GM03348 (cell line): ENCODE measurements at regions not wholly inside any gene's neighbourhood (a gene's known extent, or its start where the extent isn't known, plus 50 kb on each side); places are given as distances from the start of the nearest gene placed in this dataset.

Experiments
- DNase-seq: peaks from one replicate; pipeline ENCODE4 v3.0.0; 2012; ENCODE audit warnings: low spot score

GRCh38 chr4:137067735-137068134 is 464.6 kb downstream of the PCDH18 start:
- DNase-seq, result no peak

DNA sequence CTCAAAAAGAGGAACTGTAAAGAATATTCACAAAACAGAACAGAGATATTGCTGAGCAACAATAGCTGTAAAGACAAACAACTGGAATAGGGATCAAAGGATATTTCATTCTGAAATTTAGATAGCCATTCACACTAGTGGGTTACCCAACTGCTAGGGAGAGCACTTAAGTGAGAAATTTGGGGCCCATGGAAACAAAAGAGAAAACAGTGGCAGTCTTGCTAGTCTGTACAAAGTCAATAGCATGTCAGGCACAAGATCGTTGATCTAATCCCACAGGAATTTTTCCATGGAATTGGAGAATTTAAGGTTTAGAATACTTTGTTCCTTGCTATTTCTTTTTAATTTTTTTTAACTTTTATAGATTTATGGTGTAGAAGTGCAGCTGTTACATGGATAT is 467.0 kb downstream of the PCDH18 start:
- DNase-seq, result peak; percentile 12

GRCh38 chr4:137063961-137064360 is 468.3 kb downstream of the PCDH18 start:
- DNase-seq, result no peak

DNA sequence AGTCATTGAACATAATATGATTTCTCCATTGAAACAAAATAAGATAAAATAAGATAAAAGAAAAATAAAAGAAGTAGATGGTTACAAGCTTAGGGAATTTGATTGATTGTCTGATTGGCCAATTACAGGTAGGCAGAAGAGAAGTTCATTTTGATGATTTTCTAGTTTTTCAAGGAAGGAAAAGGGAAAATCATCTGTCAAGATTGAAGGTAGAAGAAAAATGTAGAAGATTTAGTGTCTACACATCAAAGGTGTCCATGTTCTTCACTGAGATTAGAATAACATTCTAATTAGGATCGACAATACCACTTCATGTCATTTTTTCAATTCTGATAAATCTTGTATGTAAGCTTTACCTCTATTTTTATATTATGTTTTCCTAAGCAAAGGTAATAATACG is 489.1 kb downstream of the PCDH18 start:
- DNase-seq, result no peak

DNA sequence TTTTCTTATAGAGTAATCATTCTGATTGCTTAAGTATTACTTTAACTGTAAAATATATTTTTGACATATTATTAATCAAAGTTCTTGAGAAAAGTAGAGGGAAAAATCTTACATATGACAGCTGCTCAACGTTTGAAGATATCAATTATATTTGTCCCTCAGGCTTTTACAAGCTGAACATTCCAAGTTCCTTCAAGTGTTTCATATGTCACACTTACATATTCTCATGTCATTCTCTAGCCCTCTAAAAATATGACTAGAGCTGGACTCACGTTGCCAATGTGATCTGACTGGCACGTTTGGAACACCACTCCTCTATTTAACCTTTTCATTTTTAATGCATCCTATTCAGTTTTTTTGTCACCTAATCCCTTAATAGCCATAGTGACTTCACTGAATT is 492.9 kb downstream of the PCDH18 start:
- DNase-seq, result no peak

GRCh38 chr4:137032222-137032621 is 500.1 kb downstream of the PCDH18 start:
- no peak for DNase-seq

DNA sequence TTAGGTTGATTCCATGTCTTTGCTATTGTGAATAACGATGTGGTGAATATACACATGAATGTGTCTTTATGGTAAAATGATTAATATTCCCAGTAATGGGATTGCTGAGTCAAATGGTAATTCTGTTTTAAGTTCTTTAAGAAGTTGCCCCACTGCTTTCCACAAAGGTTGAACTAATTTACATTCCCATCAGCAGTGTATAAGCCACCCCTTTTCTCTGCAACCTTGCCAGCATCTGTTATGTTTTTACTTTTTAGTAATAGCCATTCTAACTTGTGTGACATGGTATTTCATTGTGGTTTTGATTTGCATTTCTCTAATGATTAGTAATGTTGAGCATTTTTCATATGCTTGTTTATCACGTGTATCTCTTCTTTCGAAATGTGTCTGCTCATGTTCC is 503.3 kb downstream of the PCDH18 start:
- no peak for DNase-seq

- DNase-seq, result no peak
These were observed 506.7 kb downstream of the PCDH18 start for GRCh38 chr4:137025484-137026059.

GRCh38 chr4:137015426-137016409 is 516.6 kb downstream of the PCDH18 start:
- no peak for DNase-seq

DNA sequence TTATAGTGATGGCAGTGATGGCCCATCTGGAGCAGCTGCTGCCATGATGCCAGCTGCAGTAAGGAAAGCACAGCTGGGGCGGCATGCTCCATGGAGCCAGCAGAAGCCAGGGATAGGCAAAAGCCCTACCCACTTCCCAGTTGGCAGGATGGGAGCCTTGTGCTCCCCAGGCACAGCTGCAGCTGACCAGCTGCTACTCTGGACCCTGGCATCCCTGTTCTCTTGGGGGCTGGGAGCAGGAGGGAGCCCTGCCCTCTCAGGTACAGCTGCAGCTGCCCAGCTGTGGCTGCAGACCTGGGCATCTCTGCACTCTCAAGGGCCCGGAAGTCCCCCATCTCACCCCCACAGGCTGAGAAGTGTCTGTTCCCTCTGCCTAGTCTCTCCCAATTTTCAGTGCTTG is 531.9 kb downstream of the PCDH18 start:
- no peak for DNase-seq

DNA sequence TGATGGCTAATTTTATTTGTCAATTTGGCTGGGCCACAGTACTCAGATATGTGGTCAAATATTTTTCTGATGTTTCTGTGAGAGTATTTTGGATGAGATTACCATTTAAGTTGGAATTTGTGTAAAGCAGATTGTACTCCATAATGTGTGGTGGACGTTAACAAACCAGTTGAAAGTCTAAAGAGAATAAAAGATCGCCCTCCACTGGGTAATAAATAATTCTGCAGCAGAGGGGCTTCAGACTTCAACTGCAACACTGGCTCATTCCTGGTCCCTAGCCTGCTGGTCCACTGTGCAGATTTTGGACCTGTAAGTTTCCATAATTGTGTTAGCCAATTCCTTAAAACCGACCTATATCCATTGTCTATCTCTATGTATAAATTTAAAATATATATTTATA is 540.3 kb downstream of the PCDH18 start:
- DNase-seq, result no peak

DNA sequence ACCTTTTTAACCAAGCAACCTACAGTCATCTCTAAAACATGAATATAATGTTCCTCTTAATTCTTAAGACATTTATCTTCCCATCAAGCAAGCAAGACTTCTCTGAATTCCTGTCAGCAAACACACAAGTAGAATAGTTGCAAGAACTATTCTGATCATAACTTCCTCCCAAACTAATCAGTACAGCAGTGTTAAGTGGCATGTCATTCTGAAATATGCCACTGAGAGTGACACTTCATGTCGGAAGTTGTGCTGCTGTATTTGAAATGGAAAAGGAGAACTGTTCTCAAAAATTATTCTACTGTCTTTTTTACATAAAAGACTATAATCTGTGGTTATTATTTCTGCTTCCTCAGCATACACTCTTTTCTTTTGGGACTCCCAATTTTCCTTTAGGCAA is 546.6 kb downstream of the PCDH18 start:
- DNase-seq, result no peak

GRCh38 chr4:136967069-136967468 is 565.2 kb downstream of the PCDH18 start:
- DNase-seq, result no peak

DNA sequence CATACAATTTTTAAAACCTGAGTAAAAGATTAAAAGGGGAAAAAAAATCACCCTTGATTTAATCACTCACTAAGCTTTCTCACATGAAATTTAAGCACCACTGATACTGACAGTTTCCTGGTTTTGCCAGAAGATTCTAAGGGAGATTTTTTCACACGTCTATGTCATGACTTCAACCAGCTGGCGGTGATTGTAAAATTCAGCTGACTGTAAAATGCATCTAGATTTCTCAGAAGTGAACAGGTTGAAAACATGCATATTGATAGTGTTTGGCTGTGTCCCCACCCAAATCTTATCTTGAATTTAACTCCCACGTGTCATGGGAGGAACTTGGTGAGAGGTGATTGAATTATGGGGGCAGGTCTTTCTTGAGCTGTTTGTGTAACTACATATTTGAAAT is 566.8 kb downstream of the PCDH18 start:
- DNase-seq, result no peak

GRCh38 chr4:136962868-136963267 is 569.4 kb downstream of the PCDH18 start:
- DNase-seq, result no peak

- DNase-seq, result no peak
These were observed 585.9 kb downstream of the PCDH18 start for GRCh38 chr4:136946307-136946907.

DNA sequence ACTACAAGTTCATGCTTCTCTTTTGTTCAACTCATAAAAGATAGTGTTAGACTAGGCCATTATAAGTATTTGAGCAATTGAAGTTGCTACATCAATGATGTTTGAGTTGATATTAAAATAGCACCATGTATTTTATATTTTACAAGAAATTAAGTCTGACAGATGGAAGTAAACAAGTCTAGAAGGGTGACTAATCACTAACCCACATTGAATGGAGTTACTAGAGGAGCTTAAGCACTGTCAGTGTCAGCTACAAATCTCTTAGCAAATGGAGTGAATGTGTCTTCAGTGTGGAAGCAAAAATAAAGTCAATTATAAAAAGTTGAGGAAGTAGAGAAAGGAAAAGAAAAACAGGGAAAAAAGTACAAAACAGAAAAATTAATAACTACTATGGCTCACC is 592.5 kb downstream of the PCDH18 start:
- DNase-seq, result no peak

DNA sequence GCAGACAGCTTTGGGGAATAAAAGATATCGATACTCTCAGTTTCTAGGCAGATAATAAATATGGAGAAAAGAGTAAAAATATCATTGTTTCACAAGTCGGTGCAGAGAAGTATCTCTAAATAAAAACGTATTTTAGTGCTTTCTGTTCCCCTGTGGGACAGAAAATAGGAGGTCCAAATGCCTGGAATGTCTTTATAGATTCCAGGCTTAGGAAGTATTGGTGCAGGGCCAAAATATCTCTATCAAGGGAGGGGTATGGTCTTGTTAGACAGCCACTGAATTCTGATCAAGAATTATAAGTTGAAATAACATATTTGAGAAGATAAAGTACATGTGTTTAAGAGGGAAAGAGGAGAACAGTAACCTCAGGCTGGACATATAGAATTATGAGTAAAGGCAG is 596.4 kb downstream of the PCDH18 start:
- DNase-seq, result no peak

- DNase-seq, result no peak
These were observed 597.0 kb downstream of the PCDH18 start for GRCh38 chr4:136935305-136935704.

- DNase-seq, result no peak
These were observed 597.7 kb downstream of the PCDH18 start for GRCh38 chr4:136934601-136935000.

DNA sequence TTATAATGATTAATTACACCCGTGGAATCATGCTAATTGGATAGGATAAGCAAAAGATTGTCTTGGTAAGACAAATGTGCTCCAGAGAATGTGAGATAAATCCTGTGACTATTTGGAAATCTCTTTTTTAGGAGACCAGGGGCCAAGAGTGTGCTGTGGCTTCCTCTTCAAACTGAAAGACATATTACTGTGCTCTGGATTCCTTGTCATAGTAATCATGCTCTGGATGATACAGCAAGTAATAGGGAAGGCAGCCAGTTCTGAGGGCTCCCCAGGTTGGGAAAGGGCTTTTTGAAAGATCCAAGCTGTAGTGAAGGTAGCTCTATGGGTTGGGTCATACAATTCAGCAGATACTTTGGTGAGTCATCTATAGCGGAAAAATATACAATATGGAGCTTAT is 600.5 kb downstream of the PCDH18 start:
- DNase-seq, result no peak

DNA sequence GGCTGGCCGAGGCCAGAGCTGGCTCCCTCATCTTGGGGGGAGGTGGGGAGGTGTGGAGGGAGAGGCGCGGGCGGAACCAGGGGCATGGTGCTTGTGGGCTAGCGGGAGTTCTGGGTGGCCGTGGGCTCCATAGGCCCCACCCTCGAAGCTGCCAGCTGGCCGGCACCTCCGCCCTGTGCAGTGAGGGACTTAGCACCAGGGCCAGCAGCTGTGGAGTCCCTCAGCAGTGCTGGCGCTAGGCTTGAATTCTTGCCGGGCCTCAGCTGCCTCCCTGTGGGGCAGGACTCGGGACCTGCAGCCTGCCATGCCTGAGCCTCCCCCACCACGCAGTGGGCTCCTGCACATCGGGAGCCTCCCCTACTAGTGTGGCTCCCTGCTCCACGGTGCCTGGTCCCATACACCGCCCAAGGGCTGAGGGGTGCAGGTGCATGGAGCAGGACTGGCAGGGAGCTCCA is 603.3 kb downstream of the PCDH18 start:
- DNase-seq, result no peak

DNA sequence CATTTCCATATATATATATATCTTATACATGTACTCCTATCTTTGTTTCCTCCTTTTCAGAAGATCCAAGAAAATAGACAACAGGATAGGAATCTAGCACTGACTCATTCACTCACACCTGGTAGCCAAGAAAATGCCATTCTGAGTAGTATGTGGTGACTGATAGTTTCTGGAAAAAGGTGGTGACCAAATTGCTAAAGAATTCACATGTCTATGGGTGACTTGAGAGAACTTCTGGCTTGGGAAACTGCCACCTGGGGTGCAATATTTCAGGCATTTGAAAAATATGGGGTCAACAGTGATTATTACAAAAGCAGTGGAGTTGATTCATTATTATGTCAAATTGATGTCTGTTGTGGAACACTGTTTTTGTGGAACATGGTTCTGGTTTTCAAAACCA is 605.1 kb downstream of the PCDH18 start:
- DNase-seq, result peak; percentile 42
